ENCODE measurements at regions not wholly inside any gene's neighbourhood (a gene's known extent, or its start where the extent isn't known, plus 50 kb on each side); places are given as distances from the start of the nearest gene placed in this dataset.

GRCh38 chr2:160970052-160970965 lies 189.9 kb upstream of the TANK start:
- no peak for DNase-seq

GRCh38 chr2:160973991-160974390 lies 186.2 kb upstream of the TANK start:
- DNase-seq: no peak

GRCh38 chr2:160974803-160975202 lies 185.4 kb upstream of the TANK start:
- DNase-seq: no peak

- no peak for DNase-seq
Observed at GRCh38 chr2:160976797-160977196, 183.4 kb upstream of the TANK start.

DNA sequence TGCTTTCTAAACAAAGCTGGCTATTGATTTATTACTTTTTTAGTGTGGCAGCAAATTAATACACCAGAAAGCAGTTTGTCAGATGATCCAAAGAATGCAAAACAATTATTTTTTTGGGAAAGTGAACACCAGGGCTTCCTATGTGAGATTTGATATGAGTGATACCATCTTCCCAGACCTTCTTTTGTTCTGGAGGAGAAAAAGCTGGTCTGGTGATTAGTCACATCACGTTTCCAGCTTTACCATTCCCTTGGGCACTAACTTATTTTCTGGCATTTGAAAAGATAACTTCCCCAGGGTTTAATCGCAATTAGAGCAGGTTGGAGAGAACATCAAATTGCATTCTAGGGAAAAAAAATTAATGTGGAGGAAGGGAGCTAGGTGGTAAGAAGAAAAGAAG lies 182.9 kb upstream of the TANK start:
- DNase-seq: no peak

DNA sequence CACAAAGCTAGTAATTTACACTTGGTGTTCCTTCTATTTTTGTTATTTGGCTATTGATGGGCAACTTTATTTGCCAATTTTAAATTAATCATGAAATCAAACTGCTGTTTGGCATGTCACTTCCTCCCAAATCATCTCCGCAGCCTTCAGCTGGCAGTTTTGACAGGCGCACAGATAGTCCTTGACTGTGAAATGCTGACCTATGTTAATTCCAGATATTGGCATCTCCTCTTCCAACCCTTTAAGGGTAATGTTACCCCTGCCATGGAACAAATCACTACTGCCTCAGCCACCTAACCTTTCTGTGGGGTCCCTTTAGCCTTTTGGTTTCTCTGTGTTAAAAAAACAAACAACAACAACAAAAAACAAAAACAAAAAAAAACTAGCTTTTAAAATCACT lies 182.4 kb upstream of the TANK start:
- DNase-seq: no peak

GRCh38 chr2:160984426-160985077 lies 175.7 kb upstream of the TANK start:
- DNase-seq: no peak

DNA sequence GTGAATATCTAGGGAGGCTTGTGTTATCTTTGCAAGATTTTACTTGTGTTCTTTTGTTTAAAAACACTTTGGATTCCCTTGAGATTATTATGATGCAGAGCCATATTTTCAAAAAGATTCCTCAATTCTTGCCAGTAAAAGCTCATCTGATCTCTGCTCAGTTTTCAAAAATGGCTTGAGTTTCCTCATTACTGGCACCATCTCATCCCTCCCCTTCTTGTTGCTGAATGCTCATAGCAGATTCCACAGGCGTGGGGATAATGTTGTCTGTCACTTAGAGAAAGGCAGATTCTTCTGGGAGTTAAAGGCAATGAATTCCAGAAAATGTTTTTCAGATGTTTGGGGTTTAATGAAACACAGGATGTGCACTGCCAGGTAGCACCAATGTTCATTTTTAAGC lies 170.4 kb upstream of the TANK start:
- no peak for DNase-seq

- no peak for DNase-seq
Observed at GRCh38 chr2:160993654-160994061, 166.6 kb upstream of the TANK start.

GRCh38 chr2:160994141-160995002 lies 165.9 kb upstream of the TANK start:
- DNase-seq: peak; percentile 44

DNA sequence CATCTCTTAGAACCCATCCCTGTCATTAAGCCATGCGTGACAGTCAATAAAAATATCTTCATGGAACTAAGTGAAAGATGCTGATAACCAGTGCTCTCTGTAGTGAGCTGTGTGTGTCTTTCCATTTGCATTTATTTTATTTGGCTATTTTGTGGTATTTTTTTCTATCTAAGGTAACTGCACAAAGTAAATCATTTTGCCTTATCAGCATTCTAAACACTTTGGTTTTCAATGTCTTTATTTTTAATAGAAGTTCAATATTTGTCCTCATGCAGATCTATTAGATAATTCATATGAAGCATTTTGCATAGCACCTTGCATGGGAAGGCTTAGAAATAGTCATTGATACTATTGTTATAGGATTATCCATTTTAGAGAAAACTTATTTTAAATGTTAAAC lies 163.6 kb upstream of the TANK start:
- DNase-seq: no peak

DNA sequence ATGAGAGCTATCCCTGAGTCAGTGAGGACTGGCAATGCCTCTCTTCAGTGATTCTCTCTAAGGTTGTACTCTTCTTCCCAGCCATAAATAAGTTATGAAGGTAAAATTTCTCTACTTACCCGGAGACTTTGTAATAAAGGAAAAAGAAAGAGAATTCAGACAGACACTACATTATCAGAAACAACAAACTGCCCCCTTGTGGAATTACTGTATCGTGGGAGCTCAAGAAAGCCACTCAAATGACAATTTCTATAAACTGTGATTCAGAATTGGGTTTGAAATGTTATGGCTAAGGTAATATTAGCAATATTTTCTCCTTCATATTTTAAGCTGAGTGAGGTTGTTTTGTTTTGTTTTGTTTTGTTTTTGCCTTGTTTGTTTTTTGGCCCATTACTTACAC lies 155.8 kb upstream of the TANK start:
- no peak for DNase-seq

DNA sequence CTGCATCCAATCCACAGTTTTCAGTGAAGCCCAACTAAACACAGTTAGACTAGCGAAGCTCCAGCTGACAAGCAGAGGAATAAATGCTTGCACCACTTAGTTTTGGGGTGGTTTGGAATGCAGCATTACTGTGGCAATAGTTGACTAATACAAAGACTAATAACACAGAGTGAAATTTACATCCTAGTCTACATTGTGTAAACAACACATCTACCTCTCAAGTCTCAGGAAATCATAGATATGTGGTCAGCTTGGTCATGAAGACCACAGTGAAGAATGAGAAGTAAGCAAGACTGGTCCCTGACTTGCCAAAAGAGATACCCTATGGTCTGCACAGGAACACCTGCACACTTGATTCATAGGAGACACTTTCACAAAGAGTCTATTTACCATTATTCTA lies 155.1 kb upstream of the TANK start:
- no peak for DNase-seq

DNA sequence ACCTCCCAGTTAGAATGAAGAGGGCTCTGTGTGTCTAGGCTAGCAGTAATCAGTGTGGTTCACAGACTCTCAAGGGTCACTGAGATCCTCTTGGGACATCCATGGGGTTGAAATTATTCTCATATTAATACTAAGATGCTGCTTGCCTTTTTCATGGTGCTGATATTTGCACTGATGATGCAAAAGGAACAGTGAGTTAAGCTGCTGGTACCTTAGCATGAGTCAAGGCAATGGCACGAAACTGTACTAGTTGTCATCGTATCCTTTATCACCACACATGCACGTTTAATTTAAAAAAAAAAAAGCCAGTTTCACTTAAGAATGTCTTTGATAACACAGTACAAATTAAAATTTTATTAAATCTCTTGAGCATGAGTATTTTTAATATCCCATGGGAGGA lies 151.9 kb upstream of the TANK start:
- no peak for DNase-seq

DNA sequence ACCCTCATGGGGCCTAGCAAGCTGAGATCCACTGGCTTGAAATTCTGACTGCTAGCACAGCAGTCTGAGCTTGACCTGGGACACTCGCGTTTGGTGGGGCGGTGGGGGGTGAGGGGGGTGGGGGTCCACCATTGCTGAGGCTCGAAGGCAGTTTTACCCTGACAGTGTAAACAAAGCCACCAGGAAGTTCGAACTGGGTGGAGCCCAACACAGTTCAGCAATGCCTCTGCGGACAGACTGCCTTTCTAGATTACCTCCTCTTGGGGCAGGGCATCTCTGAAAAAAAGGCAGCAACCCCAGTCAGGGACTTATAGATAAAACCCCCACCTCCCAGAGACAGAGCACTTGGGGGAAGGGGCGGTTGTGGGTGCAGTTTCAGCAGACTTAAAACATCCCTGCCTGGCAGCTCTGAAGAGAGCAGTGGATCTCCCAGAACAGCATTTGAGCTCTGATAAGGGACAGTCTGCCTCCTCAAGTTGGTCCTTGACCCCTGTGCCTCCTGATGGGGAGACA lies 149.7 kb upstream of the TANK start:
- no peak for DNase-seq

GRCh38 chr2:161017780-161018470 lies 142.3 kb upstream of the TANK start:
- no peak for DNase-seq

GRCh38 chr2:161019311-161019710 lies 140.9 kb upstream of the TANK start:
- no peak for DNase-seq

DNA sequence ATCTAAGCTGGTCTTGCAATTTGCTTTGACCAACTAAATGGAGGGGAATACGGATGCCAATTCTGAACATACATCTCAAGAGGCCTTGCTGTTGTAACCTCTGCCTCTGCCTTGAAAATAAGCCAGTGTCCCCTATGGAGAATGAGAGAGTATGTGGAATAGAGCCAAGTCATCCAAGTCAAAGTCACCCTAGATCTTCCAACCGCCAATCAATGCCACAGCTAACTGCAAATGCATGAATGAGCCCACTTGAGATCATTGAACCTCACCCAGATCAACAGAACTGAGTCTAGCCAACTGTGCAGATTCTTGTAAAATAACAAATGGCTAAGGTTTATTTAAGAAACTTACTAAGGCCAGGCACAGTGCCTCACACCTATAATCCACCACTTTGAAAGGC lies 139.8 kb upstream of the TANK start:
- DNase-seq: no peak

DNA sequence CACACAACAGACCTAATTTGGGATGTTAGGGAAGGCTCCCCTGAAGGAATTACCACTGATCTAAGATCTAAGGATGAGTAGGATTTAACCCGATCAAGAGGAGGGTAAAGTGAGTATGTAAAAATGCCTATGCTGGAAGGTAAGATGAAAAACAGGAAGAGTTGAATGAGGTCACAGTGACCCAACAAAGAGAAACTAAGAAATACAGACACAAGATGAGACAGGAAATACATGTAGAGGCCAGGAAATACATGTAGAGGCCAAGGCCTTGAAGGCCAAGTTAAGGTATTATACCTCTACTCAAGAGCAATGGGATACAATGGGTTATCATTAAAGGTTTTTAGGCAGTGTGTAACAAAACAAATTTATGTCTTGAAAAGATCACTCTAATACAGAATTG lies 131.6 kb upstream of the TANK start:
- DNase-seq: no peak

DNA sequence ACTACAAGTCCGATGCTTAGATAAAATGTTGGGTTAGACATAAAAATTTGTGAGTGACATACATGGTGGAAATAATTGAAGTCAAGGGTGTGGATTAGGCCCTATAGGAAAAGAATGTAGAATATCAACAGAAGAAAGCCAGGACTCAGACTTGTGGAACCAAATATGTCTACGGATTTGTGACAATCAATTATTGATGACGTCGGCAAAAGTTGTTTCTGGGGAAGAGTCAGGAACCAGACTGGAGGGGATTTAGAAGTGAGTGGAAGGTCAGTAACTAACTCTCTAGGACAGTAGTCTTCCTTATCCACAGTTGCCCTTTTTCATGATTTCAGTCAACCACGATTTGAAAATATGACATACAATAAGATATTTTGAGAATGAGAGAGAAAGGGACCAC lies 130.9 kb upstream of the TANK start:
- DNase-seq: no peak

DNA sequence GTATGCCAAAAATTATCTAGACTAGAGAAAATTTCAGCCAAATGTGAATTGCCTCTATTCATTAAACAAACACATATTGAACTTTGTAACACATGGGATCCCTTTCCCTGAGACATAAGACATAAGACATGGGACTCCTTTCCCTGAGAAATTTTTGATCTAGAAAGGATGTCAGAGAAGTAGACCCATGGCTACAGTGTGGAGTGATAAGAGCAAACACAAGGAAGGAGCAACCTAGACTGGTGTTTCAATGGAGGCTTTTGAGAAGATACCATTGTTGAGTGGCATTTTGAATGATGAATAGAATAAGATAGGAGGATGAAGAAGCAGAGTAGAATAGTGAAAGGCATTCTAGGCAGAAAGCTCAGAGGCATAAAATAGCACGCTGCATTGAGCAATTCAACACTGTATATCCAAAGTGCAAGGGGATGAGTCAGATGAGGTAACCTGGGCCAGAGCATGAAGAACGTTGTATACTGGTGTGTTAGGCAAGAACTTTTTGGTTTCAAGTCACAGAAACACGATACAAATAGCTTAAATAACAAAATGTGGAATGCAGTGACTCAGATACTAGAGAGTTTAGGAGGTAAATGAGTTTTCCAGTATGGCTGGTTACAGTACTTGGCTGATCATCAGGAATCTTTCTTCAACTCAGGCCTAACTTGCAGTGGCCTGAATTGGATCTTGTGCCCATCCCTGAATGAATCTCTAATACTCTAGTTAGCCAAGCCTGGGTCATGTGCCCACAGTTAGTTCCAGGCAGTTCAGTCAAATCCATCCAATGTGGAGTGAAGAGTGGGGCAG lies 129.8 kb upstream of the TANK start:
- DNase-seq: no peak

GRCh38 chr2:161031511-161031910 lies 128.7 kb upstream of the TANK start:
- no peak for DNase-seq
